ENCODE measurements at regions not wholly inside any gene's neighbourhood (a gene's known extent, or its start where the extent isn't known, plus 50 kb on each side); places are given as distances from the start of the nearest gene placed in this dataset.

DNA sequence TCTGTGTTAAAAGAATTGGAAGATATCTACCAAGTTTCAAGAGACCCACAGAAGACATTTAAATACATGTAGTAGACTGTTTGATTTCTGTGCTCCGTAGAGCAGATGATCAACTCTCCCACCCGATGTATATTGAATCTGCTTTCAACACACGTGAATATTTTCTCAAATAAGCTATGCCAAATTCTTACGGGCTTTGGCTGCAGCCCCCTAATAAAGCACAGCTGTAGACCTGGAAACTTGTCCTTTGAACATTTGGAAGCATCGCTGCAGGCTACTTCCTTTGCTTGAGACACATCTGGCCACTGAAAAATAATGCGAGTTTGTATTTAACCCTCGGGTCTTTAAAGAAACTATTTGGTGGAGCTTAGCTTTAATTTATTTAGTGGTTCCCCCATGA is 98.3 kb upstream of the SELENOK start:
- no peaks in the 10 kb centered on the region for H3K36me3 Mint-ChIP-seq (ENCODE audit: insufficient read depth, unreplicated experiment)
- H3K4me1 Mint-ChIP-seq (ENCODE audit: low read depth, unreplicated experiment), result no peaks in the 10 kb centered on the region
- no peak overlapping the region for H3K4me3 ChIP-seq (ENCODE audit: low read depth, low read length)
- BruUV-seq (replicated peaks), result no TSS peak
- intact Hi-C loops (cut with micrococcal nuclease; ENCODE audit: unreplicated experiment), result no loop called here
- no peak overlapping the region for H3K27ac Mint-ChIP-seq (ENCODE audit: unreplicated experiment)
- H3K9me3 Mint-ChIP-seq (ENCODE audit: unreplicated experiment), result no peaks in the 10 kb centered on the region
- no peaks in the 10 kb centered on the region for H3K27me3 ChIP-seq (replicated peaks; ENCODE audit: control insufficient read depth, insufficient read depth, low read length)
- H3K4me3 Mint-ChIP-seq (ENCODE audit: unreplicated experiment), result no peak overlapping the region
- no peaks in the 10 kb centered on the region for H3K27me3 Mint-ChIP-seq (ENCODE audit: insufficient read depth, unreplicated experiment)
- CTCF ChIA-PET, result no interaction called here
- no peaks in the 10 kb centered on the region for H3K4me1 ChIP-seq
- no peak for DNase-seq
- no peaks in the 10 kb centered on the region for H3K36me3 ChIP-seq (ENCODE audit: control insufficient read depth, insufficient read depth, low read length)
- POLR2A ChIA-PET, result no interaction called here
- TF ChIP-seq, protein P1, sequence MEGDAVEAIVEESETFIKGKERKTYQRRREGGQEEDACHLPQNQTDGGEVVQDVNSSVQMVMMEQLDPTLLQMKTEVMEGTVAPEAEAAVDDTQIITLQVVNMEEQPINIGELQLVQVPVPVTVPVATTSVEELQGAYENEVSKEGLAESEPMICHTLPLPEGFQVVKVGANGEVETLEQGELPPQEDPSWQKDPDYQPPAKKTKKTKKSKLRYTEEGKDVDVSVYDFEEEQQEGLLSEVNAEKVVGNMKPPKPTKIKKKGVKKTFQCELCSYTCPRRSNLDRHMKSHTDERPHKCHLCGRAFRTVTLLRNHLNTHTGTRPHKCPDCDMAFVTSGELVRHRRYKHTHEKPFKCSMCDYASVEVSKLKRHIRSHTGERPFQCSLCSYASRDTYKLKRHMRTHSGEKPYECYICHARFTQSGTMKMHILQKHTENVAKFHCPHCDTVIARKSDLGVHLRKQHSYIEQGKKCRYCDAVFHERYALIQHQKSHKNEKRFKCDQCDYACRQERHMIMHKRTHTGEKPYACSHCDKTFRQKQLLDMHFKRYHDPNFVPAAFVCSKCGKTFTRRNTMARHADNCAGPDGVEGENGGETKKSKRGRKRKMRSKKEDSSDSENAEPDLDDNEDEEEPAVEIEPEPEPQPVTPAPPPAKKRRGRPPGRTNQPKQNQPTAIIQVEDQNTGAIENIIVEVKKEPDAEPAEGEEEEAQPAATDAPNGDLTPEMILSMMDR (IDR thresholded peaks at IDR 0.05; ENCODE audit: insufficient read depth in 1 of 2, low read depth in 1 of 2, low read length in 1 of 2, severe bottlenecking in 1 of 2, unreplicated experiment in 1 of 2), result no peak
- no peaks in the 10 kb centered on the region for H3K9me3 ChIP-seq

DNA sequence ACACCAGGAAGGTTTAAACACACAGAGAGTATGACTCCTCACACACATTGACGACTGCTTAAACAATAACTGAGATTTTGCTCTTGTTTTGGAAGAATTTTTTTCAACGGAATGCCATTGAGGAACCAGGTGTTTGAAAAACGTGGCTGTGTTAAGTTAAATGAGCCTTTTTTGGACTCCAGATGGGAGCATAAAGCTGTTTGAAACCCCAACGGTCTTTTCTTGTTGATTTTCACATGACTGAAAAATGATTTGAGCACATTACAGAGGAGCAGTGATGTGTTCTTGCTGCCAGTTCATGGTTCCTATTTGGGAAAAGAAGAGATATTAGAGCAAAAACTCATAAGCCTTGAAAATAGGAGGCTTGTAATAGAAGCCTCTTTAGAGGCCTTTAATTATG is 97.8 kb upstream of the SELENOK start:
- BruUV-seq (replicated peaks), result no TSS peak
- Mint-ChIP-seq H3K4me1 (ENCODE audit: low read depth, unreplicated experiment) (no peaks in the 10 kb centered on the region), H3K27ac (ENCODE audit: unreplicated experiment) (no peak overlapping the region), H3K4me3 (ENCODE audit: unreplicated experiment) (no peak overlapping the region), H3K9me3 (ENCODE audit: unreplicated experiment) (no peaks in the 10 kb centered on the region), H3K36me3 (ENCODE audit: insufficient read depth, unreplicated experiment) (no peaks in the 10 kb centered on the region), H3K27me3 (ENCODE audit: insufficient read depth, unreplicated experiment) (no peaks in the 10 kb centered on the region)
- CTCF ChIA-PET, result no interaction called here
- H3K27me3 ChIP-seq (replicated peaks; ENCODE audit: control insufficient read depth, insufficient read depth, low read length), result no peaks in the 10 kb centered on the region
- POLR2A ChIA-PET, result no interaction called here
- TF ChIP-seq, protein P1 (IDR thresholded peaks at IDR 0.05; ENCODE audit: insufficient read depth in 1 of 2, low read depth in 1 of 2, low read length in 1 of 2, severe bottlenecking in 1 of 2, unreplicated experiment in 1 of 2), result no peak
- intact Hi-C loops (cut with micrococcal nuclease; ENCODE audit: unreplicated experiment), result no loop called here
- H3K36me3 ChIP-seq (ENCODE audit: control insufficient read depth, insufficient read depth, low read length), result no peaks in the 10 kb centered on the region
- H3K9me3 ChIP-seq, result no peaks in the 10 kb centered on the region
- no peak overlapping the region for H3K4me3 ChIP-seq (ENCODE audit: low read depth, low read length)
- no peak for DNase-seq
- H3K4me1 ChIP-seq, result no peaks in the 10 kb centered on the region

DNA sequence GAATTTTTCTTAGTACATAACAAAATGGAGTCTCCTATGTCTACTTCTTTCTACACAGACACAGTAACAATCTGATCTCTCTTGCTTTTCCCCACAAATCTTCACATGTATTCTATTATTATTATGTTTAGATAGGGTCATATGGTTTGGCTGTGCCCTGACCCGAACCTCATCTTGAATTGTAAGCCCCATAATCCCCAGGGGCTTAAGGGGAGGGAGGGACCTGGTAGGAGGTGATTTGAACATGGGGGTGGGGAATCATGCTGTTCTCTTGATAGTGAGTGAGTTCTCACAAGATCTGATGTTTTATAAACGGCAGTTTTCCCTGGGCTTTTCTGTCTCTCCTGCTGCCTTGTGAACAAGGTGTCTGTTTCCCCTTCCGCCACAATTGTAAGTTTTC is 86.7 kb upstream of the SELENOK start:
- H3K27ac Mint-ChIP-seq (ENCODE audit: unreplicated experiment), result no peak overlapping the region
- Histone ChIP-seq H3K27me3 (replicated peaks; ENCODE audit: control insufficient read depth, insufficient read depth, low read length) (no peaks in the 10 kb centered on the region), H3K9me3 (no peaks in the 10 kb centered on the region), H3K4me3 (ENCODE audit: low read depth, low read length) (no peak overlapping the region), H3K4me1 (no peaks in the 10 kb centered on the region), H3K36me3 (ENCODE audit: control insufficient read depth, insufficient read depth, low read length) (no peaks in the 10 kb centered on the region)
- TF ChIP-seq, protein P1 (IDR thresholded peaks at IDR 0.05; ENCODE audit: insufficient read depth in 1 of 2, low read depth in 1 of 2, low read length in 1 of 2, severe bottlenecking in 1 of 2, unreplicated experiment in 1 of 2), result no peak
- ChIA-PET POLR2A (no interaction called here), CTCF (no interaction called here)
- H3K9me3 Mint-ChIP-seq (ENCODE audit: unreplicated experiment), result peaks cover 23% of the 10 kb centered on the region
- DNase-seq, result no peak
- H3K36me3 Mint-ChIP-seq (ENCODE audit: insufficient read depth, unreplicated experiment), result no peaks in the 10 kb centered on the region
- no TSS peak for BruUV-seq (replicated peaks)
- H3K27me3 Mint-ChIP-seq (ENCODE audit: insufficient read depth, unreplicated experiment), result no peaks in the 10 kb centered on the region
- H3K4me1 Mint-ChIP-seq (ENCODE audit: low read depth, unreplicated experiment), result no peaks in the 10 kb centered on the region
- no peak overlapping the region for H3K4me3 Mint-ChIP-seq (ENCODE audit: unreplicated experiment)
- intact Hi-C loops (cut with micrococcal nuclease; ENCODE audit: unreplicated experiment), result no loop called here

All from Caco-2 (cell line).